SHP77 (cell line): ENCODE measurements at regions not wholly inside any gene's neighbourhood (a gene's known extent, or its start where the extent isn't known, plus 50 kb on each side); places are given as distances from the start of the nearest gene placed in this dataset.
A peak's percentile ranks its signal among the peaks of the same experiment; 100 is the strongest.
"Not testable (repeated sequence)": the region's sequence is repeated elsewhere in the genome, so short reads cannot be mapped to it uniquely, and the experiment has no call there.

Experiments used
- DNase-seq, 2 experiments: peaks; one replicate each; lab custom pipeline; 2025; lab: John Stamatoyannopoulos, UW

DNA sequence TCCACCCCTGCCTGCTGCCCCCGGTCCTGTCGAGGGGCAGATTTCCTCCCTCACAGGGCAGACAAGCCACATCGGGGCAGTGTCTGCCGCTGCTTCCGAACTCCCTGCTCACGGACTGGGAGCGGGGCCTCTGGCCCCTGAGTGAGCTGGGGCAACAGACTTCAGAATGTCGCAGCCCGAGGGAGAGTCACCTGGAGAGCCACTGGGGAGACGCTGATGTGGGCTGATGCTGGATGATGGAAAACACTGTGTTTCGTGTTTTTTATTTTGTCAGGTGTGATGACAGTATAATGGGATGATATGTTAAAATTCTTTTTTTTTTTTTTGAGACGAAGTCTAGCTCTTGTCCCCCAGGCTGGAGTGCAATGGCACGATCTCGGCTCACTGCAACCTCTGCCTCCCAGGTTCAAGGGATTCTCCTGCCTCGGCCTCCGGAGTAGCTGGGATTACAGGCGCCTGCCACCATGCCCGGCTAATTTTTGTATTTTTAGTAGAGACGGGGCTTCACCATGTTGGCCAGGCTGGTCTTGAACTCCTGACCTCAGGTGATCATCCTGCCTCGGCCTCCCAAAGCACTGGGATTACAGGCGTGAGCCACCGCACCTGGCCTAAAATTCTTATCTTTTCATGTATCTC, 52.1 kb upstream of the SEPTIN5 start:
- DNase-seq, result not testable (repeated sequence)

DNA sequence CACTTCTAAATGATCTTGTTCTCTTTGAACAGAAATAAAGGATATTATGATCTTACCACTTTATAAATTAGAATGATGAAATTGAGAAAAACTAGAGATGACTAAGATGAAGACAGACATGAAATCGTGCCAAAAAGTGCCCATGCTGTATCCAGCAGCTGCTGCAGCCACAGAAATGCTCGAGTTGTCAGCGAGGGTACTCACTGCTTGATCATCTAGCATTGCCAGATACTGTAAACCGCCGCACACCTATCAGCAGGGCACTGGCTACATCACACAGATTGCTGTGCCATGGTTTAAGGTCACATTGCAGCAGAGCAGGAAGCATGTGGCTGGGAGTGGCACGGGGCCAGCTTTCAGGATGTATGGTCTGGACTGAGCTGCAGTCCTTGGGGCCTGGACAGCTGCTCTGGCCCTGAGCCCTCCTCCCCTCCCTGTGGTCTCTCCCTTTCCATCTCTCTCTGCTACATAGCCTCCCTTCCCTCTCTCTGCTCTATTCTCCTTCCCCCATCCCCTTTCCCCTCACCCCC, 51.0 kb upstream of the SEPTIN5 start:
- peak; percentile 83 to 92 for DNase-seq

DNA sequence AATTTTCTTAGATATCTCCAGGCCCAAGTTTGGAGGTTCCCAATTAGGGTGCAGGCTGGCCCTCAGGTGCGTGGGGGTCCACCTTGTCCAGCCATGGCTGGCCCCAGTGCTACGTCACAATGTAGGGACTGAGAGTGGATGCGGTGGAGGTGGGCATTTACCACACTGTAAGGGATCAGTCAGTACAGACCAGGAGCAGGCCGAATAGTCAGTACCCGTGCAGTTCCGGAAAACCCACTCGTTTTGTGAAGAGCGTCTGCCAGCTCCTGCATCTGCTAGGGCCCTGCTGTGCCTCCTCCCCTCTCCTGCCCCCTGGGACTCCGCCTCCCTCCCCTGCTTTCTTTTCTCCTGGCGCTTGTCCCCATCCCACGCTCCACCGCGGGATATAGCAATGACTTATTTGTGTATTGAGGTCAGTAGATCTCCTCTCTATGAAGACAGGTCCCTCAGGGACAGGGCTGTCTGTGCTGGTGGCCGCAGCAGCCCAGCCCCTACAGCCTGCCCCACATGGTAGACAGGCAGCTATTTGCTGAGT, 50.4 kb upstream of the SEPTIN5 start:
- DNase-seq, result peak; percentile 31 to 61

- DNase-seq, result no peak
Measured at GRCh38 chr22:19664406-19664805, 49.9 kb upstream of the SEPTIN5 start.
